HG03175 (cell line): ENCODE measurements at regions not wholly inside any gene's neighbourhood (a gene's known extent, or its start where the extent isn't known, plus 50 kb on each side); places are given as distances from the start of the nearest gene placed in this dataset.

Source experiments
- ATAC-seq: cut with Tn5 transposase; IDR thresholded peaks from one replicate; pipeline ENCODE4 v1.9.1; 2021; ENCODE audit warnings: mild to moderate bottlenecking, moderate library complexity; ENCODE audit not compliant: unreplicated experiment

- no peak for ATAC-seq
Observed at GRCh38 chr6:170136541-170137175, 154.2 kb downstream of the DLL1 start.

DNA sequence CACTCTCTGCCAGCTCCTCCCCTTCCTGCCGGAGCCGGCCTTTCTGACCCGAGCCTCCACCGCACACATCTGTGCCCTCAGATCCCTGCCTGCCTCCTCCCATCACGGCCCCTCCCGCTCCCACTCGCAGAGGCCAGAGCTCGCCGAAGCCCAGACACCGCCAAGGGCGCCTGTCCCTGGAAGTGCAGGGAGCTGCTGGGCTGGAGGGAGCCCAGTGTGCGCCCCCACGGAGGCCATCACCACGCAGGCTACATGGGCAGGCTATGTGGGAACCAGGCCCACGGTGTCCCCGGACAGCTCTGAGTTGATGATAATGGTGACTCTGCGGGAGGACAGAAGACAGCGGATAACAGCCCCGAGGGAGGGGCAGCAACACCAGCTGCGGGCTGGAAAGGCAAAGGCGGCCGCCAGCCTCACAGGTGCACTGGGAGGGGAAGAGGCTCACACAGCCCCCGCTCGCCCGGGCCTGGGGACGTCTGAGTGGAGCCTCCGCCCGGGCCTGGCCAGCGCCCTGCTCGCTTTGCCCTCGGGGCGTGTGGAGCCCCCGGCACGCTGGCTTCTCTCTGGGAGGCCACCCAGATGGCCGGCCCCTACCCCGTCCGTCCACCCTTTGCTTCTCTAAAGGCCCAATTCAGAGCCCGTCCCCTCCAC, 154.9 kb downstream of the DLL1 start:
- ATAC-seq = no peak

- ATAC-seq = no peak
Observed at GRCh38 chr6:170135461-170135820, 155.4 kb downstream of the DLL1 start.

- ATAC-seq = no peak
Observed at GRCh38 chr6:170134471-170135440, 156.1 kb downstream of the DLL1 start.

- no peak for ATAC-seq
Observed at GRCh38 chr6:170134031-170134470, 156.8 kb downstream of the DLL1 start.

GRCh38 chr6:170132561-170132991, 158.3 kb downstream of the DLL1 start:
- ATAC-seq = no peak

- no peak for ATAC-seq
Observed at GRCh38 chr6:170132011-170132521, 158.8 kb downstream of the DLL1 start.

GRCh38 chr6:170131351-170131750, 159.5 kb downstream of the DLL1 start:
- no peak for ATAC-seq

- ATAC-seq = no peak
Observed at GRCh38 chr6:170130771-170131241, 160.1 kb downstream of the DLL1 start.

GRCh38 chr6:170130201-170130621, 160.7 kb downstream of the DLL1 start:
- ATAC-seq = no peak

GRCh38 chr6:170129691-170130171, 161.1 kb downstream of the DLL1 start:
- no peak for ATAC-seq

DNA sequence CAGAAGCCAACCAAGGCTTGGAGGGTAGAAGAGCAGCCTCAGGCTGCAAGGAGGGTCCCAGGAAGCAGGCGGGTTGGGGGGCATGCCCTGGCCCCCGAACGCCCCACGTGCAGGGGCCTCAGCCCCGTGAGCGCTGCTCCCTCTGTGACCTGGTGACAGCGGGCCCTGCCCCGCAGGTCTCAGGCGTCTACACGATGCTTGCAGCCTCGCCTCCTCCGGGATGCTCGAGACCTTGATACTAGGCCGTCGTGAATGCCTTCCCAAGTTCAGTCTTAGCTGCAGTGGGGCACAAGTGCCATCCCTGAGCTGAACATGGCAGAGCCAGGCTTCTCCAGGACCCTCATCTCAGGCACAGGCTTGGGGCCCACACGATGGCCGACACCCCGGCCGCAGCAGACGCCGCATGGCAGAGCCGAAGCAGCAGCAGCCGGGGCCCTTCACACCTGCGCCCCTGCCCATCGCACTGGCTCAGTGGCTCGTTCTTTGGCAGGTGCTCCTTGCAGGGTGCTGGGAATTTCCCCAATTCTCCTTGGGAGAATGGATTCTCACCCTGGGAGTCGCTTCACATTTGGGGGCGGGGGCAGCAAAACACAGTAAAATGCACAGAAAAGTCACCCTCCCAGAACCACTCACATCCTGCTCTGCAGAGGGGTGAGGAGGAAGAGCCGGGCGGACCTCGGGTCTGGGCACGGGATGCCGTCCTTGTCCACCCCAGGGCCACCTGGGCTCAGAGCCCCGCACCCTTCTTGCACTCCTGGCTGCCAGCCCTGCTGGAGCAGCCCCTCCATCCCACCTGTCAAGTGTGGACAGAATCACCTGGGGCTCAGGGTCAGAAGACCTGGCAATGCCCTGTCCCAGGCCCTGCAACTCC, 161.8 kb downstream of the DLL1 start:
- ATAC-seq = no peak

DNA sequence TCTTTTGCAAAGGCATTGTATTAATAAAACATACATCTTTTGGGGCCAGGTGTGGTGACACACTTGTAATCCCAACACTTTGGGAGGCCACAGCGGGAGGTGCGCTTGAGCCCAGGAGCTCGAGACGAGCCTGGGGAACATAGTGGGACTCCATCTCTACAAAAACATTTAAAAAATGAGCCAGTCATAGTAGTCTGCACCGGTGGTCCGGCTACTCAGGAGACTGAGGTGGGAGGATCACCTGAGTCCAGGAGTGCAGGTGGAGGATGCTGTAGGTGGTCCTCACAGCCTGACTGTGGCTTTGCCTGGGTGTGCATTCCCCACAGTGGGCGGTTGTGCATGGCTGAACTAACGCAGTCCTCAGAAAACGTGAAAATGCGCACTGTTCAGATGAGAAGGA, 162.5 kb downstream of the DLL1 start:
- ATAC-seq = no peak

DNA sequence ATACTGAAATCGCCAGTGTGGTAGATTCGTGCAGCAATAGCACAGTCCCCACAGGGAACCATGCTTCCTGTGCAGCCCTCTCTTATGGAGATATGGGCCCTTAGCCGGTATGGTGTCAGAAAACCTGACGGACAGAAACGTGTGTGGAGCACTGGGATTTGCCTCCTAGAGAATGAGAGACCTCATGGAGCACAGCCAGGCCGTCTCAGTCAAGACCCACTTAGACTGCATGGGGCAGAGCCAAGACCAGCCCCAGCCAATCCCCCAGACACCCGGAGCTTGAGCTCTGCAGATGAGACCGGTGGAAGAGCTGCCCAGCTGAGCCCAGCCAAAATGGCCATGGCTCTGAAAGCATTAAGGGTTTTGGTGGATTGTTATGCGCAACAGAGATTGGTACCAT, 163.7 kb downstream of the DLL1 start:
- ATAC-seq = no peak

- no peak for ATAC-seq
Observed at GRCh38 chr6:170125456-170126300, 165.2 kb downstream of the DLL1 start.

DNA sequence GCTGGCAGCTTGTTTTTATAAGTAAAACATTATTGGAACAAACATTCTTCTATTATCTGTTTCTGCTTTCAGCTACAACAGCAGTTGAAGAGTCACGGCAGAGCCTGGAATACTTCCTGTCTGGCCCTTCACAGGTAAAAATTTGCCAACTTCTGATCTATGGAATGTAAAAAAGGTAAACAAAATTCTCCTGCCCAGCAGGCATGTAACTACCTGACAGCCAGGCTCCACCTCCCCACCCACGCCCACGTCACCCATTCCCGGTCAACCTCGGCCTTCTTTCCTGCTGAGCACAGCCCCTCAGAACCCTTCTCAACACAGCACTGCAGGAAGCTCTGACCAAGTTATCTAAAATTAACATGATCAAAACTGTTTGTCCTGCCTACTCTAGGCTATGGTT, 166.0 kb downstream of the DLL1 start:
- ATAC-seq = no peak

GRCh38 chr6:170124150-170124549, 166.7 kb downstream of the DLL1 start:
- ATAC-seq = no peak

GRCh38 chr6:170122651-170123050, 168.2 kb downstream of the DLL1 start:
- no peak for ATAC-seq
